Gastrocnemius medialis (tissue), 4 donors: ENCODE measurements at regions not wholly inside any gene's neighbourhood (a gene's known extent, or its start where the extent isn't known, plus 50 kb on each side); places are given as distances from the start of the nearest gene placed in this dataset.

Experiments used
- POLR2A ChIP-seq, 2 donors: fragments of 450-650 bp; IDR thresholded peaks; one replicate each; pipeline ENCODE4 v1.6.1; 2017; ENCODE audit warnings: antibody characterized with exemption in 2 of 2, mild to moderate bottlenecking in 2 of 2, moderate library complexity in 2 of 2
- TF ChIP-seq, protein P1 (sequence below), 5 experiments: fragments of 450-650 bp in 3 of 5; fragments of 200-600 bp in 2 of 5; sonication (generic) in 2 of 5; IDR thresholded peaks in 4 of 5; conservative IDR thresholded peaks in 1 of 5; 1 replicate in 4 of 5; 2 replicates in 1 of 5; pipeline ENCODE4 v1.5.1; 2016 to 2019; ENCODE audit warnings: antibody characterized with exemption in 5 of 5, mild to moderate bottlenecking in 3 of 5, moderate library complexity in 3 of 5

DNA sequence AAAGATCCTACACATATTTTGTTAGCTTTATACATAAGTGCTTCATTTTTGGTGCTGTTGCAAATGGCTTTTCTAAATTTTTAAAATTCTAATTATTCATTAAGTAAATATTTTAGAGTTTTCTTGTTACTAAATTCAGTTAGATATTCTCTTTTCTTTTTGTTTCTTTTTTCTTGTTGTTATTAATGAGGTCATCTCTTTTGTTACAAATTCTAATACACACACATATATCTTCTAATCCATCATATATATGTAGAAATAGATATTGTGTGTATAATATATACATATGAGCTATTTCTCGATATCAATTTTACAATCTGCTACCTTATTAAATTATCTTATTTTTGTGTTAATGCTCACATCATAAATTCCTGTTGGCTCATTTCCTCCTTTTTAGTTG is 255.9 kb downstream of the GALR1 start:
- TF ChIP-seq, protein P1, sequence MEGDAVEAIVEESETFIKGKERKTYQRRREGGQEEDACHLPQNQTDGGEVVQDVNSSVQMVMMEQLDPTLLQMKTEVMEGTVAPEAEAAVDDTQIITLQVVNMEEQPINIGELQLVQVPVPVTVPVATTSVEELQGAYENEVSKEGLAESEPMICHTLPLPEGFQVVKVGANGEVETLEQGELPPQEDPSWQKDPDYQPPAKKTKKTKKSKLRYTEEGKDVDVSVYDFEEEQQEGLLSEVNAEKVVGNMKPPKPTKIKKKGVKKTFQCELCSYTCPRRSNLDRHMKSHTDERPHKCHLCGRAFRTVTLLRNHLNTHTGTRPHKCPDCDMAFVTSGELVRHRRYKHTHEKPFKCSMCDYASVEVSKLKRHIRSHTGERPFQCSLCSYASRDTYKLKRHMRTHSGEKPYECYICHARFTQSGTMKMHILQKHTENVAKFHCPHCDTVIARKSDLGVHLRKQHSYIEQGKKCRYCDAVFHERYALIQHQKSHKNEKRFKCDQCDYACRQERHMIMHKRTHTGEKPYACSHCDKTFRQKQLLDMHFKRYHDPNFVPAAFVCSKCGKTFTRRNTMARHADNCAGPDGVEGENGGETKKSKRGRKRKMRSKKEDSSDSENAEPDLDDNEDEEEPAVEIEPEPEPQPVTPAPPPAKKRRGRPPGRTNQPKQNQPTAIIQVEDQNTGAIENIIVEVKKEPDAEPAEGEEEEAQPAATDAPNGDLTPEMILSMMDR (IDR thresholded peaks at IDR 0.05 in 4 of 5, conservative IDR thresholded peaks at IDR 0.05 in 1 of 5): no peak
- no peak for TF ChIP-seq POLR2A (IDR thresholded peaks at IDR 0.05)
